Testis (tissue), 2 donors: ENCODE measurements at regions not wholly inside any gene's neighbourhood (a gene's known extent, or its start where the extent isn't known, plus 50 kb on each side); places are given as distances from the start of the nearest gene placed in this dataset.

ENCODE experiments used
- DNase-seq: peaks from one replicate; pipeline ENCODE4 v3.0.0-alpha.2; 2019
- H3K27ac ChIP-seq, 2 donors: fragments of 200-600 bp; sonication (generic); one replicate each; pipeline ENCODE4 v1.5.1; 2019
- H3K27me3 ChIP-seq: fragments of 200-600 bp; sonication (generic); one replicate; pipeline ENCODE4 v1.5.1; 2019
- H3K36me3 ChIP-seq: fragments of 200-600 bp; sonication (generic); one replicate; pipeline ENCODE4 v1.5.1; 2017; ENCODE audit warnings: low read depth; ENCODE audit errors: missing control alignments
- H3K4me1 ChIP-seq: fragments of 200-600 bp; sonication (generic); one replicate; pipeline ENCODE4 v1.5.1; 2019
- H3K4me3 ChIP-seq, 2 donors: fragments of 200-600 bp; sonication (generic); one replicate each; pipeline ENCODE4 v1.5.1; 2017 to 2019
- H3K9me3 ChIP-seq: fragments of 200-600 bp; sonication (generic); one replicate; pipeline ENCODE4 v1.5.1; 2017
- POLR2A ChIP-seq: fragments of 450-650 bp; IDR thresholded peaks from one replicate; pipeline ENCODE4 v1.6.1; 2017; ENCODE audit warnings: antibody characterized with exemption, mild to moderate bottlenecking, moderate library complexity
- WGBS, 2 donors: methylation state at CpG; one replicate each; pipeline ENCODE4 v1.1.5; 2018; 5-methylcytosine and 5-hydroxymethylcytosine counted together
- intact Hi-C: fragments of 100-400 bp; cut with DNase I; formaldehyde crosslinking; loops from one replicate; pipeline ENCODE4 v1.15.1; 2023; ENCODE audit warnings: low total_unique reads
- TF ChIP-seq, protein P1 (sequence below), 3 experiments: fragments of 450-650 bp in 2 of 3; fragments of 200-600 bp in 1 of 3; sonication (generic) in 1 of 3; IDR thresholded peaks; one replicate each; pipeline ENCODE4 v1.5.1; 2016 to 2019; ENCODE audit warnings: antibody characterized with exemption in 3 of 3, mild to moderate bottlenecking in 2 of 3, moderate library complexity in 1 of 3

DNA sequence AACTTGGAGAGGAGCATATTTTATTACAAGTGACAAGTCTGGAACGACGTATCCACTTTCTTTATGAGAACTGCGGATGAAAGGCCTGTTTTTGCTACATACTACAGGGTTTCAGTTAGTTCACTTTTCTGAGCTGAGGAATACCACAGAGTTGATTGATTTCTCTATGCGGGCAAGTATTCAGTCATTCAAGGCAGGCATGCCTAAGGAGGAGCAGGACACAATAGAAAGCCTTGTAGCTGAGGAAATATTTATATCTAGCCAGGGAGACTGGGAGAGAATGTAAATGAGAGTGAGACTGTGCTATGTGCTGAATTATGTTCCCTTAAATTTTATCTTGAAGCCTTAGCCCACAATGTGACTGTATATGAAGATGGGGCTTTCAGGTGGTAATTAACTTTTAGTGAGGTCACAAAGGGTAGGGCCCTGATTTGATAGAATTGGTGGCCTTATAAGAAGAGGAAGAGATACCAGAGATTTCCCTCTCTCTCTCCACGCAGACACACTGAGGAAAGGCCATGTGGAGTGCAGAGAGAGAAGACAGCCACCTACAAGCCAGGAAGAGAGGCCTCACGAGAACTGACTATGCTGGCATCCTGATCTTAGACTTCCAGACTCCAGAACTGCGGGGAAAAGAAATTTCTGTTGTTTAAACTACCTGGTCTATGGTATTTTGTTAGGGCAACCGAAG, 459.0 kb upstream of the ATP2B1 start:
- H3K4me3 ChIP-seq: no peak overlapping the region
- intact Hi-C loops: no loop called here
- 90 to 94% methylated on average over 8 of the region's 8 CpGs for WGBS, 2 donors
- H3K4me1 ChIP-seq: no peaks in the 10 kb centered on the region
- DNase-seq: no peak
- no peaks in the 10 kb centered on the region for H3K9me3 ChIP-seq
- H3K27ac ChIP-seq: no peak overlapping the region
- TF ChIP-seq, protein P1, sequence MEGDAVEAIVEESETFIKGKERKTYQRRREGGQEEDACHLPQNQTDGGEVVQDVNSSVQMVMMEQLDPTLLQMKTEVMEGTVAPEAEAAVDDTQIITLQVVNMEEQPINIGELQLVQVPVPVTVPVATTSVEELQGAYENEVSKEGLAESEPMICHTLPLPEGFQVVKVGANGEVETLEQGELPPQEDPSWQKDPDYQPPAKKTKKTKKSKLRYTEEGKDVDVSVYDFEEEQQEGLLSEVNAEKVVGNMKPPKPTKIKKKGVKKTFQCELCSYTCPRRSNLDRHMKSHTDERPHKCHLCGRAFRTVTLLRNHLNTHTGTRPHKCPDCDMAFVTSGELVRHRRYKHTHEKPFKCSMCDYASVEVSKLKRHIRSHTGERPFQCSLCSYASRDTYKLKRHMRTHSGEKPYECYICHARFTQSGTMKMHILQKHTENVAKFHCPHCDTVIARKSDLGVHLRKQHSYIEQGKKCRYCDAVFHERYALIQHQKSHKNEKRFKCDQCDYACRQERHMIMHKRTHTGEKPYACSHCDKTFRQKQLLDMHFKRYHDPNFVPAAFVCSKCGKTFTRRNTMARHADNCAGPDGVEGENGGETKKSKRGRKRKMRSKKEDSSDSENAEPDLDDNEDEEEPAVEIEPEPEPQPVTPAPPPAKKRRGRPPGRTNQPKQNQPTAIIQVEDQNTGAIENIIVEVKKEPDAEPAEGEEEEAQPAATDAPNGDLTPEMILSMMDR (IDR thresholded peaks at IDR 0.05): no peak
- TF ChIP-seq POLR2A: no peak
- H3K27me3 ChIP-seq: no peaks in the 10 kb centered on the region
- no peaks in the 10 kb centered on the region for H3K36me3 ChIP-seq

DNA sequence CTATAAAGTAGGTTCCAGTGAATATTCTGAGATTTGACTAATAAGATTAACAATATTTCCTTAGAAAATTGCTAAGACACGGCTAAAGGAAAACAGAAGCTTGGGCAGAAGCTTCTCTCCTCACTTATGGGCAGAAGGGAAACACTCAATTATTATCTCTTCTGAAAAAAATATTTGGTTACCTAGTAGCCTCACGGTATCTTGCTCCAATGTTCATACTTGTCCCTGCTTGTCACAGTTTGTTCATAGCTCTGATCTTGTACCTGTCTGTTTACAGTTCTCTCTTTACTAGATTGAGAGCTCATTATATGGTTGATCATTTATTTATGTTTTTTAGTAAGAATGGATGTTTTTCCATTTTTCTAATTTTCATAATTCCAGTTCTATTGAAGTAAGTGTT, 458.0 kb upstream of the ATP2B1 start:
- Histone ChIP-seq H3K9me3 (no peaks in the 10 kb centered on the region), H3K36me3 (no peaks in the 10 kb centered on the region), H3K27ac (no peak overlapping the region), H3K27me3 (no peaks in the 10 kb centered on the region), H3K4me3 (no peak overlapping the region), H3K4me1 (no peaks in the 10 kb centered on the region)
- no peak for DNase-seq
- 82 to 94% methylated on average over 2 of the region's 2 CpGs for WGBS, 2 donors
- intact Hi-C loops: no loop called here
- TF ChIP-seq POLR2A: no peak
- TF ChIP-seq, protein P1 (IDR thresholded peaks at IDR 0.05): no peak

DNA sequence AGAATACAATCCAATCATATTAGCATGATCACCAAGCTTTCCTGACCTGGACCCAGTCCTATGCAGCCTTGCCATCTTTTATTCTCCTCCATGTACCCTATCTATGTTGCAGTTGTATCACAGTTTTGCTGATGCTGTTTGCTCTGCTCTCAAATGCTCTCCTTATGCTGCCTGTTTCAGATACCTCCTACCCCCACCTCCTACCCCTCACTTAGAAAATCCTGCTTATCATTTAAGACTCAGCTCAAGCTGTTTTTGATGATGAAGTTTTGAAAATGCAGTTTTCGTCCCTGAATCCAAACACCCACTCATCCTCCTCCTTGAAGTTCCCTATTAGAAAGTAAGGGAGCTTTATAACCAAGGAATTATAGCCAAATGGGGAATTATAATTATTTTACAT, 457.4 kb upstream of the ATP2B1 start:
- 73 to 74% methylated on average over 1 of the region's 1 CpG for WGBS, 2 donors
- intact Hi-C loops: no loop called here
- DNase-seq: no peak
- no peaks in the 10 kb centered on the region for H3K4me1 ChIP-seq
- no peak overlapping the region for H3K27ac ChIP-seq
- TF ChIP-seq POLR2A: no peak
- TF ChIP-seq, protein P1 (IDR thresholded peaks at IDR 0.05): no peak
- no peak overlapping the region for H3K4me3 ChIP-seq
- H3K36me3 ChIP-seq: no peaks in the 10 kb centered on the region
- no peaks in the 10 kb centered on the region for H3K9me3 ChIP-seq
- H3K27me3 ChIP-seq: no peaks in the 10 kb centered on the region

DNA sequence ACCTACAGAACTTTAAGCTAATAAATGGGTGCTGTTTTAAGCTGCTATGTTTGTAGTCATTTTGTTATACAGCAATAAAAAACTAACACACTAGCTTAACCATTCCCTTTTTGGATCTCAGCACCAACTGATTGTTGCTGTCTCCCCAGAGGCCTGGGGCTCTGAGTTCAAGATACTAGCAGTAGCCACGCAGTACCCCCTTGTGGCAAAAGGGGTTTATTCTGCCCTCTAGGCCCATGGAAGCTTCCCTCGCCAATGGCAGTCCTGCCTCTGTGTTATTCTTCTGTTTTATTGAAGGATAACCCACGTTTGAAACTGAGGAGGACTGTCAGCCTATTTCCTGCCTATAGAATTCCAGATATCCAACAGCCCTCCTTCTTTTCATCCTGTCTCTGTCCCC, 455.3 kb upstream of the ATP2B1 start:
- WGBS, 2 donors: 73 to 89% methylated on average over 3 of the region's 3 CpGs
- TF ChIP-seq POLR2A: no peak
- TF ChIP-seq, protein P1 (IDR thresholded peaks at IDR 0.05): no peak
- Histone ChIP-seq H3K27me3 (no peaks in the 10 kb centered on the region), H3K36me3 (no peaks in the 10 kb centered on the region), H3K9me3 (no peaks in the 10 kb centered on the region), H3K27ac (no peak overlapping the region), H3K4me3 (no peak overlapping the region), H3K4me1 (no peaks in the 10 kb centered on the region)
- DNase-seq: no peak
- intact Hi-C loops: no loop called here

DNA sequence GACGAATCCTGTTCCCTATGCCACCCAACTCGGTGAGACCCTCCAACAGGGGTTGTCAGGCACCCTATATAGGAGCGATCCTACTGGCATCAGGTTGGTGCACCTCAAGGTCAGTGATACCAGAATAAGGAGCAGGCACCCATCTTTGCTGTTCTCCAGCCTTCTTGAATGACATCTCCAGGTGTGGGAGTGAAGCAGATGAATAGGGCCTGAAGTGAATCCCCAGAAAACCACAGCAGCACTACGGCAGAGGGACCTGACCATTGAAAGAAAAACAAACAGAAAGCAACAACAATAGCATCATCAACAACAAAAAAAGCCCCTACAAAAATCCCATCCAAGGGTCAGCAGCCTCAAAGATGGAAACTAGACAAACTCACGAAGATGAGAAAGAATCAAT, 445.2 kb upstream of the ATP2B1 start:
- H3K4me1 ChIP-seq: no peaks in the 10 kb centered on the region
- DNase-seq: no peak

More for the DNA sequence above, 445.2 kb upstream of the ATP2B1 start:
- Histone ChIP-seq H3K36me3 (no peaks in the 10 kb centered on the region), H3K4me3 (no peak overlapping the region), H3K9me3 (no peaks in the 10 kb centered on the region), H3K27me3 (no peaks in the 10 kb centered on the region), H3K27ac (no peak overlapping the region)
- intact Hi-C loops: no loop called here
- no peak for TF ChIP-seq POLR2A
- TF ChIP-seq, protein P1 (IDR thresholded peaks at IDR 0.05): no peak
- 85 to 96% methylated on average over 5 of the region's 5 CpGs for WGBS, 2 donors
